ENCODE measurements at regions not wholly inside any gene's neighbourhood (a gene's known extent, or its start where the extent isn't known, plus 50 kb on each side); places are given as distances from the start of the nearest gene placed in this dataset.

- Histone ChIP-seq H3K36me3 (ENCODE audit: control insufficient read depth in 2 of 2, insufficient read depth in 2 of 2, low read length in 1 of 2) (no peaks in the 10 kb centered on the region), H3K4me1 (ENCODE audit: control insufficient read depth in 2 of 2, insufficient read depth in 2 of 2, low read length in 1 of 2) (no peaks in the 10 kb centered on the region), H3K9me3 (ENCODE audit: control insufficient read depth in 2 of 2, insufficient read depth in 1 of 2, low read depth in 1 of 2, low read length in 1 of 2) (no peaks in the 10 kb centered on the region), H3K4me3 (ENCODE audit: low read depth in 1 of 2, low read length in 2 of 2) (no peak overlapping the region), H3K27ac (ENCODE audit: low read depth in 2 of 2, low read length in 1 of 2) (no peak overlapping the region), H3K27me3 (ENCODE audit: control insufficient read depth in 1 of 2, insufficient read depth in 2 of 2, low read length in 2 of 2) (no peaks in the 10 kb centered on the region)
- WGBS, 2 donors = 61 to 64% methylated on average over 14 of the region's 14 CpGs
Measured at GRCh38 chr5:68746643-68747420, 347.0 kb upstream of the SLC30A5 start.

GRCh38 chr5:68747521-68747920 lies 346.3 kb upstream of the SLC30A5 start:
- H3K27me3 ChIP-seq (ENCODE audit: control insufficient read depth in 1 of 2, insufficient read depth in 2 of 2, low read length in 2 of 2) = no peaks in the 10 kb centered on the region
- H3K9me3 ChIP-seq (ENCODE audit: control insufficient read depth in 2 of 2, insufficient read depth in 1 of 2, low read depth in 1 of 2, low read length in 1 of 2) = no peaks in the 10 kb centered on the region
- H3K4me1 ChIP-seq (ENCODE audit: control insufficient read depth in 2 of 2, insufficient read depth in 2 of 2, low read length in 1 of 2) = no peaks in the 10 kb centered on the region
- H3K4me3 ChIP-seq (ENCODE audit: low read depth in 1 of 2, low read length in 2 of 2) = no peak overlapping the region
- no peaks in the 10 kb centered on the region for H3K36me3 ChIP-seq (ENCODE audit: control insufficient read depth in 2 of 2, insufficient read depth in 2 of 2, low read length in 1 of 2)
- WGBS, 2 donors = 85 to 94% methylated on average over 4 of the region's 4 CpGs
- H3K27ac ChIP-seq (ENCODE audit: low read depth in 2 of 2, low read length in 1 of 2) = no peak overlapping the region

- whole genome bisulfite sequencing, 2 donors = 78 to 87% methylated on average over 3 of the region's 3 CpGs
- Histone ChIP-seq H3K4me1 (ENCODE audit: control insufficient read depth in 2 of 2, insufficient read depth in 2 of 2, low read length in 1 of 2) (no peaks in the 10 kb centered on the region), H3K27ac (ENCODE audit: low read depth in 2 of 2, low read length in 1 of 2) (no peak overlapping the region), H3K4me3 (ENCODE audit: low read depth in 1 of 2, low read length in 2 of 2) (no peak overlapping the region), H3K9me3 (ENCODE audit: control insufficient read depth in 2 of 2, insufficient read depth in 1 of 2, low read depth in 1 of 2, low read length in 1 of 2) (no peaks in the 10 kb centered on the region), H3K36me3 (ENCODE audit: control insufficient read depth in 2 of 2, insufficient read depth in 2 of 2, low read length in 1 of 2) (no peaks in the 10 kb centered on the region), H3K27me3 (ENCODE audit: control insufficient read depth in 1 of 2, insufficient read depth in 2 of 2, low read length in 2 of 2) (no peaks in the 10 kb centered on the region)
Measured at GRCh38 chr5:68748101-68748500, 345.7 kb upstream of the SLC30A5 start.

- Histone ChIP-seq H3K4me3 (ENCODE audit: low read depth in 1 of 2, low read length in 2 of 2) (no peak overlapping the region), H3K4me1 (ENCODE audit: control insufficient read depth in 2 of 2, insufficient read depth in 2 of 2, low read length in 1 of 2) (no peaks in the 10 kb centered on the region), H3K27ac (ENCODE audit: low read depth in 2 of 2, low read length in 1 of 2) (no peak overlapping the region), H3K27me3 (ENCODE audit: control insufficient read depth in 1 of 2, insufficient read depth in 2 of 2, low read length in 2 of 2) (no peaks in the 10 kb centered on the region), H3K36me3 (ENCODE audit: control insufficient read depth in 2 of 2, insufficient read depth in 2 of 2, low read length in 1 of 2) (no peaks in the 10 kb centered on the region), H3K9me3 (ENCODE audit: control insufficient read depth in 2 of 2, insufficient read depth in 1 of 2, low read depth in 1 of 2, low read length in 1 of 2) (no peaks in the 10 kb centered on the region)
- 72 to 76% methylated on average over 2 of the region's 2 CpGs for WGBS, 2 donors
Measured at GRCh38 chr5:68749077-68749476, 344.7 kb upstream of the SLC30A5 start.

- Histone ChIP-seq H3K4me1 (ENCODE audit: control insufficient read depth in 2 of 2, insufficient read depth in 2 of 2, low read length in 1 of 2) (no peaks in the 10 kb centered on the region), H3K9me3 (ENCODE audit: control insufficient read depth in 2 of 2, insufficient read depth in 1 of 2, low read depth in 1 of 2, low read length in 1 of 2) (no peaks in the 10 kb centered on the region), H3K4me3 (ENCODE audit: low read depth in 1 of 2, low read length in 2 of 2) (no peak overlapping the region), H3K27ac (ENCODE audit: low read depth in 2 of 2, low read length in 1 of 2) (no peak overlapping the region), H3K36me3 (ENCODE audit: control insufficient read depth in 2 of 2, insufficient read depth in 2 of 2, low read length in 1 of 2) (no peaks in the 10 kb centered on the region), H3K27me3 (ENCODE audit: control insufficient read depth in 1 of 2, insufficient read depth in 2 of 2, low read length in 2 of 2) (no peaks in the 10 kb centered on the region)
- WGBS, 2 donors = 75 to 76% methylated on average over 4 of the region's 4 CpGs
Measured at GRCh38 chr5:68749631-68750030, 344.2 kb upstream of the SLC30A5 start.

- WGBS, 2 donors = 92% methylated on average over 3 of the region's 3 CpGs
- no peak overlapping the region for H3K27ac ChIP-seq (ENCODE audit: low read depth in 2 of 2, low read length in 1 of 2)
- H3K9me3 ChIP-seq (ENCODE audit: control insufficient read depth in 2 of 2, insufficient read depth in 1 of 2, low read depth in 1 of 2, low read length in 1 of 2) = no peaks in the 10 kb centered on the region
Measured at GRCh38 chr5:68751661-68752060, 342.2 kb upstream of the SLC30A5 start.

GRCh38 chr5:68754536-68754935 lies 339.3 kb upstream of the SLC30A5 start:
- H3K9me3 ChIP-seq (ENCODE audit: control insufficient read depth in 2 of 2, insufficient read depth in 1 of 2, low read depth in 1 of 2, low read length in 1 of 2) = no peaks in the 10 kb centered on the region
- H3K36me3 ChIP-seq (ENCODE audit: control insufficient read depth in 2 of 2, insufficient read depth in 2 of 2, low read length in 1 of 2) = no peaks in the 10 kb centered on the region
- no peak overlapping the region for H3K27ac ChIP-seq (ENCODE audit: low read depth in 2 of 2, low read length in 1 of 2)
- WGBS, 2 donors = 75 to 79% methylated on average over 2 of the region's 2 CpGs
- no peaks in the 10 kb centered on the region for H3K27me3 ChIP-seq (ENCODE audit: control insufficient read depth in 1 of 2, insufficient read depth in 2 of 2, low read length in 2 of 2)
- no peaks in the 10 kb centered on the region for H3K4me1 ChIP-seq (ENCODE audit: control insufficient read depth in 2 of 2, insufficient read depth in 2 of 2, low read length in 1 of 2)
- H3K4me3 ChIP-seq (ENCODE audit: low read depth in 1 of 2, low read length in 2 of 2) = no peak overlapping the region

More at GRCh38 chr5:68751661-68752060, 342.2 kb upstream of the SLC30A5 start:
- no peak overlapping the region for H3K4me3 ChIP-seq (ENCODE audit: low read depth in 1 of 2, low read length in 2 of 2)
- no peaks in the 10 kb centered on the region for H3K36me3 ChIP-seq (ENCODE audit: control insufficient read depth in 2 of 2, insufficient read depth in 2 of 2, low read length in 1 of 2)
- no peaks in the 10 kb centered on the region for H3K4me1 ChIP-seq (ENCODE audit: control insufficient read depth in 2 of 2, insufficient read depth in 2 of 2, low read length in 1 of 2)
- H3K27me3 ChIP-seq (ENCODE audit: control insufficient read depth in 1 of 2, insufficient read depth in 2 of 2, low read length in 2 of 2) = no peaks in the 10 kb centered on the region

- H3K4me1 ChIP-seq (ENCODE audit: control insufficient read depth in 2 of 2, insufficient read depth in 2 of 2, low read length in 1 of 2) = no peaks in the 10 kb centered on the region
- no peak overlapping the region for H3K4me3 ChIP-seq (ENCODE audit: low read depth in 1 of 2, low read length in 2 of 2)
- no peak overlapping the region for H3K27ac ChIP-seq (ENCODE audit: low read depth in 2 of 2, low read length in 1 of 2)
- H3K27me3 ChIP-seq (ENCODE audit: control insufficient read depth in 1 of 2, insufficient read depth in 2 of 2, low read length in 2 of 2) = no peaks in the 10 kb centered on the region
- H3K9me3 ChIP-seq (ENCODE audit: control insufficient read depth in 2 of 2, insufficient read depth in 1 of 2, low read depth in 1 of 2, low read length in 1 of 2) = no peaks in the 10 kb centered on the region
- H3K36me3 ChIP-seq (ENCODE audit: control insufficient read depth in 2 of 2, insufficient read depth in 2 of 2, low read length in 1 of 2) = no peaks in the 10 kb centered on the region
Measured at GRCh38 chr5:68755293-68755692, 338.5 kb upstream of the SLC30A5 start.

- Histone ChIP-seq H3K27ac (ENCODE audit: low read depth in 2 of 2, low read length in 1 of 2) (no peak overlapping the region), H3K9me3 (ENCODE audit: control insufficient read depth in 2 of 2, insufficient read depth in 1 of 2, low read depth in 1 of 2, low read length in 1 of 2) (no peaks in the 10 kb centered on the region), H3K4me3 (ENCODE audit: low read depth in 1 of 2, low read length in 2 of 2) (no peak overlapping the region), H3K36me3 (ENCODE audit: control insufficient read depth in 2 of 2, insufficient read depth in 2 of 2, low read length in 1 of 2) (no peaks in the 10 kb centered on the region), H3K27me3 (ENCODE audit: control insufficient read depth in 1 of 2, insufficient read depth in 2 of 2, low read length in 2 of 2) (no peaks in the 10 kb centered on the region), H3K4me1 (ENCODE audit: control insufficient read depth in 2 of 2, insufficient read depth in 2 of 2, low read length in 1 of 2) (no peaks in the 10 kb centered on the region)
- 14 to 16% methylated on average over 1 of the region's 1 CpG for WGBS, 2 donors
Measured at GRCh38 chr5:68757006-68757405, 336.8 kb upstream of the SLC30A5 start.

GRCh38 chr5:68757626-68758212 lies 336.1 kb upstream of the SLC30A5 start:
- Histone ChIP-seq H3K27me3 (ENCODE audit: control insufficient read depth in 1 of 2, insufficient read depth in 2 of 2, low read length in 2 of 2) (no peaks in the 10 kb centered on the region), H3K36me3 (ENCODE audit: control insufficient read depth in 2 of 2, insufficient read depth in 2 of 2, low read length in 1 of 2) (no peaks in the 10 kb centered on the region), H3K9me3 (ENCODE audit: control insufficient read depth in 2 of 2, insufficient read depth in 1 of 2, low read depth in 1 of 2, low read length in 1 of 2) (no peaks in the 10 kb centered on the region), H3K4me3 (ENCODE audit: low read depth in 1 of 2, low read length in 2 of 2) (no peak overlapping the region), H3K4me1 (ENCODE audit: control insufficient read depth in 2 of 2, insufficient read depth in 2 of 2, low read length in 1 of 2) (no peaks in the 10 kb centered on the region), H3K27ac (ENCODE audit: low read depth in 2 of 2, low read length in 1 of 2) (no peak overlapping the region)
- WGBS, 2 donors = 76 to 85% methylated on average over 1 of the region's 1 CpG

All from esophagus (tissue), 2 donors.